CMK (cell line): ENCODE measurements at regions not wholly inside any gene's neighbourhood (a gene's known extent, or its start where the extent isn't known, plus 50 kb on each side); places are given as distances from the start of the nearest gene placed in this dataset.
"Not testable (repeated sequence)": the region's sequence is repeated elsewhere in the genome, so short reads cannot be mapped to it uniquely, and the experiment has no call there.

ENCODE experiments used
- DNase-seq: peaks from one replicate; pipeline ENCODE4 v3.0.0-alpha.2; 2010; ENCODE audit warnings: low read depth

DNA sequence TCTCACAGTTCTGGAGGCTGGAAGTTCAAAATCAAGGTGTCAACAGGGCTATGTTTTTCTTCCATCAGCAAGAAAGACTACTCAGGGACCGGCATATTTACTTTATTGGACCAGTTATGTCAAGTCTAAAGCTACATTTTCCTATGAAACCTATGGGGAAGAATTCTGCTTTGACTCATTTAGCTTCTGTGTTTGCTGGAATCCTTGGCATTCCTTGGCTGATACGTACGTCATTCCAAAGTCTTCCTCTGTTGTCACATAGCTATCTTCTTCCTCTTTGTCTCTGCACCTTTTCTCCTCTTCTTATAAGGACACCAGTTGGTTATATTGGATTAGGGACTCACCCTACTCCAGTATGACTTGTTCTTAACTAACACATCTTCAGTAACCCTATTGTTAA, 137.4 kb upstream of the FBXO11 start:
- DNase-seq: no peak

GRCh38 chr2:48045613-48046012, 139.3 kb upstream of the FBXO11 start:
- DNase-seq: no peak

- no peak for DNase-seq
Measured at GRCh38 chr2:48048476-48049171, 142.3 kb upstream of the FBXO11 start.

DNA sequence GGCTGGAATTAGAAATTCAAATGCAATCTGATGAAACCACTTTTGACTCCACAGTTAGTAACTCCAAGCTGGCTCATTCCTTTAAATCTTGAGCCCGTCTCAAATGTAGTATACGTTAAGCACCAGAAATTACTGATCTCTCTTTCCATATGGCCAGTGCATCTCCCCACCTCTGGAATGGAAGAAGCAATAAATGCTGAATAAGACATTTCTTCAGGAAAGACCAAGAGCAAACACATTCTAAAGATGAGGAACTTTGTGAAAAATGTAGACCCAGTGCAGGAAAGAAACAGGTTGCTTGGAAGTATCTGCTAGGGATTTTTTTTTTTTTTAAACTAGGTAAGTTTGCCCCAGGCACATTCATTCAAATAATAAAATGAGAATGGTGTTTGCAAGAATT, 143.1 kb upstream of the FBXO11 start:
- DNase-seq: no peak

DNA sequence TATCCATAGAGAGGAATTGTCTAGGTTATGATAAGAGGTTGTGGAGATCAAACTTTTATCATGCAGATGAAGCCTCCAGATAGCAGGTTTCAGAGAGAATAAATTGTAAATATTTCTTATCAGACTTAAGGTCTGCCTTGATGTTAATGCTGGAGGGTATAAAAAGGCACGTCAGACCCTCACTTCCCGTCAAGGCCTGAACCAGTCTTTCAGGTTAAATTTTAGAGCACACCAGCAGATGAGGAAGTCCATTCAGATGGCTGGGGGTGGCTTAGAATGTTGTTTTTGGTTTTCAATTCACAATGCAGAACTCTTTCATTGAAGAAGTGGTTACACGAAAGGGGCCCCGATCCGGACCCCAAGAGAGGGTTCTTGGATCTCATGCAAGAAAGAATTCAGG, 144.4 kb upstream of the FBXO11 start:
- DNase-seq: no peak

GRCh38 chr2:48059975-48060374, 153.7 kb upstream of the FBXO11 start:
- no peak for DNase-seq

GRCh38 chr2:48061656-48062055, 155.4 kb upstream of the FBXO11 start:
- DNase-seq: not testable (repeated sequence)

GRCh38 chr2:48065096-48065495, 158.8 kb upstream of the FBXO11 start:
- DNase-seq: no peak

- DNase-seq: peak; percentile 30
Measured at GRCh38 chr2:48066000-48066399, 159.7 kb upstream of the FBXO11 start.

DNA sequence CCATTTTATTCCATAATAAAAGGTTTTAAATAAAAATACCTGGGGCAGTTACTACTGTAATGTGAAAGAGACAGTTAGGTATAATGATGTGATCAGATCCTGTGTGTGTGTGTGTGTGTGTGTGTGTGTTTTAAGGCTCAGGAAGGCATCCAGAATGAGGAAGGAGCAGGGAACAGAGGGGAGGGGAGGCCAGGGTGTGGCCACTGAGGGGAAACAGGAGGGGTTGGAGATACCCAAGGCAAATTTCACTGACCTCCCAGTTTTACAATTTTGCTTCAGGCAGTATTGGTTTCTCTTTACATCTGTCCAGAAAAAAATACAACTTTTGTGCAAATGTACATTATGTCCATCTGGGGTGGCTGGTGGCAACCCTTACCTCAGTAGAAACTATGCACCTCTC, 163.5 kb upstream of the FBXO11 start:
- peak; percentile 58 for DNase-seq

- no peak for DNase-seq
Measured at GRCh38 chr2:48070415-48070814, 164.1 kb upstream of the FBXO11 start.

DNA sequence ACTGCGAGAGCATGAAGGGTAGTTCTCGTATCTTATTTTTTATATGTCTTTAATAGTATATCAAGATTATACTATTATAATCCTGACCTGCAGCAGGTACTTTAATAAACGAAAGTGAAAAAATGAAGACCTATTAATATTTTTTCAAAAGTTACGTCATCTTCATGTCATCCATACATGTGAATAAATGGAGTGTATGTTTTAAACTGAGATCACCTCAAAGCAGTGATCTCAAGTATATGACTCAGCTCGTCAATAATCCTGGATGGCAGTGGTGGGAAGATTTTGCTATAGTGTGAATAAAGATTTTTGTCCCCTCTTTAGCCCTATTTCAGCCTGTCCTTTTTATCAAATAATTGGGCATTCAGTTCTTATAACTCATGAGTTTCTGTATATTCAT, 166.3 kb upstream of the FBXO11 start:
- DNase-seq: no peak

DNA sequence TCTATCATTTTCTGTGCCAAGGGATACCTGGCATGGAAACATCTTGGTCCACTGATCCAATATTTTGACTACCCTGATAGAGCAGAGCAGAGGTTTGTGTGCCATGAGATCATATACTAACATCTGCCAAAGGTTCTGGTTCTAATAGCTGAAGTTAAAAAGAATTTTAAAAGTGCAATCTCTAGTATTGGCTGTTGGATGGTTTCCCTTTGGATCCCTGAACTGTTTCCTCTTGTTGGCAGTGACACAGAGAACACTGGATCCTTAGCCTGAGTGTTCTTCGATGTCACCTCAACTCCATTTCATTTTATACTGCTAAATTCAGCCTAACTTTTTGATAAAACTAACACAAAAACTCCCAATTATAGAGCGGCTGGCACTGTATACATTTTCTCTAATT, 169.3 kb upstream of the FBXO11 start:
- DNase-seq: no peak

GRCh38 chr2:48080534-48081316, 174.4 kb upstream of the FBXO11 start:
- DNase-seq: no peak

- DNase-seq: no peak
Measured at GRCh38 chr2:48081317-48081628, 175.0 kb upstream of the FBXO11 start.

- DNase-seq: no peak
Measured at GRCh38 chr2:48085888-48086287, 179.6 kb upstream of the FBXO11 start.

DNA sequence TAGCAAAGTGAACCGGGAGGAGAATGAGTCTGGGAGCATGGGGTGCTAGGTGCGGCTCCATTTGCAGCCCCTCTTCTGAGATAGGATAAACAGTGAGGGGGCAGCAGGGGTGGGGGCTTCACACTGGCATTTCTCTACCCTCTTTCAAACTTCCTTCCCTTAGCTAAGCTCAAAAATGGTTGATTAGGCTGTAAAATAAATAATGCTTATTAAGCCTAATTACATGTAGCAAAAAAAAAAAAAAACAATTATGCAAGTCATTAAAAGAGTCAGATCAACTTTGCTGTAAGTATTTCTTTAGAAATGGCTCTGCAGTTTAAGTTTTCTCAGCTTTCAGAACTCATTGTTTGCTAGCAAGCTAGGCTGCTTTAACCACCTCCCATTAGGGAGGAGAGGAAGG, 182.7 kb upstream of the FBXO11 start:
- DNase-seq: no peak

DNA sequence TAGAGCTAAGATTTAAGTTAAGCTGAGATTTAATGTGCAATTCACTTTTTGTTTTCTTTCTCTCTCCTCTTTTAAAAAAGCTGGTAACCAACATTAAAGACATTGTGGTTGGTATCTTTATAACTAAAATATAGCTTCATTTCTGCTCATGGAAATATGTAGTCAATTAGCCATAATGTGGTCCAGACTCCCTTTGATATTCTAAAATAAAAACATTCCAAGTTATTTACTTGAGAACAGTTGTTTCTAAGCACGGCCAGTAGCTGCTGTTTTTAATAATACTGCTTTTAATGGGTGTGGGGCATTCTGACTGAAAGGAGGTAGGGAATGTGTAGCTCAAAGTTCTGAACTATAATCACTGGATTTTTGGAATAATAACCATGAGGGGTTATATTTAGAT, 183.3 kb upstream of the FBXO11 start:
- no peak for DNase-seq

GRCh38 chr2:48092846-48093803, 186.8 kb upstream of the FBXO11 start:
- no peak for DNase-seq

- DNase-seq: not testable (repeated sequence)
Measured at GRCh38 chr2:48096765-48097164, 190.5 kb upstream of the FBXO11 start.

DNA sequence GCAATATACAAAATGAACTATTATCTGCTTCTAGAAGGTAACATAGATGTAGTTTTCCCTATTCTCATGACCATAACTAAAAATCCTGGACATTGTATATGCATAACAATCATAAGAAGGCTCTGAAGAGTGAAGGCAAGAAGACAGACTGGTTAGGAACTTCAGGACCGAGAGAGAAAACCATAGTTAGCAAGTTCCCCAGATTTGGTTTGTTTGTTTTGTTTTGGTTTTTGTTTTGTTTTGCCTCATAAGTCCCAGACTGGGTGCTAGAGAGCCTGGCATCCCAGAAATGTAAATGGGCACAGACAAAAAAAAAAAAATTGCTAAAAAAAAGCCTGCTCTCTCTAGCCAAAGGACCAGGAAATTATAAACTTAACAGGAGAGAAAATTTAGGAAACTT, 192.2 kb upstream of the FBXO11 start:
- DNase-seq: no peak

DNA sequence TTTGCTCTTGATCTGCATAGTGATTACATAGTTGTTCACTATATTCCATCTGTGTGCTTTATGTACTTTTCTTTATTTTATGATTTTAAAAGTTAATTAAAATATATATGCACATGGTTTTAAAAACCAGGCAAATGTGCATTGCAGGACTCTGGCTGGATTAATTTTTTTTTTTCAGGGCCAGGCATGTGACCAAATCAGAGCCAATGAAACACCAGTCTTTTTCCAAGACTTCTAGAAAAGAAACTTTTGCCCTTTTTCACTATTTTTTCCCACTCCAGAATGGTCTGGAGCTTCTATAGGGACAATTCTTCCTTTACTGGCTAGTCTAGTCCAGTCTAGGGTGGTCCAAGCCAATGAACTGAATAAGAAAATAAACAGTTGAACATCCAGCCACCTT, 198.1 kb upstream of the FBXO11 start:
- DNase-seq: no peak

DNA sequence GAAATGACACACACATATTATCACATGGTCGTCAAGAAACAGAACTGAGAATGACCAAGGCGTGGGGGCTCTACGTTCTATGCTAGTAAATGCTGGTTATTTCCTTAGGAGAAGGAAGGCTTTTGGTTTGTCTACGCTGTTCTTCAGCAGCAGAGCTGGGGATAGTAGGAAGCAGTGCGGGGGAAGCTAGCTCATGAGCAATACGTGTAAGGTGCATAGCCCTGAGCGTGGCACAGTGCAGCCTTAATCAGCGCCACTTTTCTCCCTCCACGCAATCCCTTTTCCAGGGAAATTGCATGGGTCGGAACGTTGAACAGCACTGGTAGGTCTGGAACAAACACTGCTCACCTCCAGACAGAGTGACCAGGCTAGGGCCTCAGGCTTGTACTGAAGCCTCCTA, 199.6 kb upstream of the FBXO11 start:
- DNase-seq: no peak
